Fibroblast of lung (primary cell): ENCODE measurements at regions not wholly inside any gene's neighbourhood (a gene's known extent, or its start where the extent isn't known, plus 50 kb on each side); places are given as distances from the start of the nearest gene placed in this dataset.

Experiments
- CTCF ChIP-seq, 2 donors: IDR thresholded peaks in 1 of 2; conservative IDR thresholded peaks in 1 of 2; 1 replicate in 1 of 2; 2 replicates in 1 of 2; pipeline ENCODE4 v1.5.1; 2011 to 2012; ENCODE audit warnings: low read length in 2 of 2, control low read depth in 1 of 2, inconsistent platforms in 1 of 2, low read depth in 1 of 2, mild to moderate bottlenecking in 1 of 2
- EZH2 ChIP-seq: IDR thresholded peaks from 2 replicates; pipeline ENCODE4 v1.5.1; 2012; ENCODE audit warnings: low read length, control low read depth, mild to moderate bottlenecking; ENCODE audit errors: missing control alignments

GRCh38 chr9:81211741-81212140 is 477.6 kb downstream of the TLE1 start:
- no peak for TF ChIP-seq CTCF (conservative IDR thresholded peaks at IDR 0.05 in 1 of 2, IDR thresholded peaks at IDR 0.05 in 1 of 2; ENCODE audit: low read depth in 1 of 2, low read length in 2 of 2)
- no peak for TF ChIP-seq EZH2
